CD4-positive, alpha-beta T cell treated with Interleukin-6 for 4 hours (primary cell): ENCODE measurements at regions not wholly inside any gene's neighbourhood (a gene's known extent, or its start where the extent isn't known, plus 50 kb on each side); places are given as distances from the start of the nearest gene placed in this dataset.
"Not testable (repeated sequence)": the region's sequence is repeated elsewhere in the genome, so short reads cannot be mapped to it uniquely, and the experiment has no call there.

Source experiments
- DNase-seq: peaks from one replicate; pipeline ENCODE4 v3.0.0-alpha.2; 2020; ENCODE audit warnings: mixed read lengths

DNA sequence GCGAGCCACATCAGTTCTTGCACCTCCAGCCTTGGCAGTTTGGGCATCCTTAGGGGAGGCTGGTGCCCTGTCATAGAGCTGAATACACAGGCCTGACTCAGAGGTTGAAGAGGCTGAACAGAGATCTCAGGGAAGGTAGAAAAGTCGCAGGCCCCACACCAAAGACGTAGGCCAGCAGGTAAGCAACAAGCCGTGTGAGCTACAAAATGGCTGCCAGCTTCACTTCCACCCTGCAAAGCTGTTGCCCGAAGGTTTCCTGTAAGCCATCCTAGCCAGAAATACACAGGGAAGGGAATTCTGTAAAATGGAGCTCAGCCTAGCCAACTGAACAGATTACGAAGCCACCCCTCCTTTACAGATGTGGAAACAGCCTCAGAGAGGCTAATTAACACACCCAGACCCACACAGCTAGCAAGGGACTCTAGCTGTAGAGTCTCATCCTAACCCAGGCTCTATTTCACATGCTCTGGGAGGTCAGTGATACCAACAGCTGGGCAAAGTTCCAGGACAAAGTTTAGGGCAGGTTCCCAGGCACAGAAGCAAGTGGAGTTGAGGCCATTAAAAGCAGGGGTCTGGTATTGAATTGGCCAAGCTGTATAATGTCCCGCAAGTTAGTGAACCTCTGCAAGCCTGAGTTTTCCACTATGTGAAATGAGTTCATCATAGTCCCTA lies 66.3 kb upstream of the RASGRF1 start:
- DNase-seq, result no peak

DNA sequence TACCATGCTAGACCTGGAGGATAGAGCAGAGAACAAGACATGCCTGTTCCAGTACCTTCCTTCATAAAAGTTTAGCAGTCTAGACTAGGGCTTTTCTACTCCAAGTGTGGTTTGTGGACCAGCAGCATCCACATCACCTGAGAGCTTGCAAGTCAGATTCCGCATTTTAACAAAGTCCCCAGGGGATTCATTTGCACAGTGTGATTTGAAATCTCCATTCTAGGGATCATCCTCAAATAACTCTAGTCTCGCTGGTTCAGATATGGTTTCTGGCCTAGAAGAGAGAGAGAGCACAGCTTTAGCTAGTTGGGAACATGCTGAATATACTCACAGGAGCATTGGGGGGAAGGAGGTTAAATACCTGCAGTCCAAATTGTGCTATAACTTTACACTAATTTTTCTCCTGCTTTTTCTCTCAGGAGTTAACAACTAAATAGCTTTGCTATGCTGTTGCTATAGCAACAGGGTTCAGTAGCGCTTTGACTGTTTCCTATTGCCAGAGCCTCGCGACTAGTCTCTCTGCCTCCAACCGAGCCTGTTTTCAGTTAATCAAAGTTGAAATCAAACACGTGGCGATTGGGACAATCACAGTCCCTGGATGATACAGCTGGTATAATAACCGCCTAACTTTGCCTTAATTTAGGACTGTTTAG lies 64.0 kb upstream of the RASGRF1 start:
- no peak for DNase-seq

DNA sequence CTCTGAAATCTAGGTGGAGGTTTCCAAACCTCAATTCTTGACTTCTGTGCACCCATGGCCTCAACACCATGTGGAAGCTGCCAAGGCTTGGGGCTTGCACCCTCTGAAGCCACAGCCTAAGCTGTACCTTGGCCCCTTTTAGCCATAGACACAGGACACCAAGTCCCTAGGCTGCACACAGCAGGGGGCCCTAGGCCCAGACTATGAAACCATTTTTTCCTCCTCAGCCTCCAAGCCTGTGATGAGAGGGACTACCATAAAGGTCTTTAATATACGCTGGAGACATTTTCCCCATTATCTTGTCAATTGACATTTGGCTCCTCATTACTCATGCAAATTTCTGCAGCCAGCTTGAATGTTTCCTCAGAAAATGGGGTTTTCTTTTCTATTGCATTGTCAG lies 53.7 kb upstream of the RASGRF1 start:
- DNase-seq, result not testable (repeated sequence)

DNA sequence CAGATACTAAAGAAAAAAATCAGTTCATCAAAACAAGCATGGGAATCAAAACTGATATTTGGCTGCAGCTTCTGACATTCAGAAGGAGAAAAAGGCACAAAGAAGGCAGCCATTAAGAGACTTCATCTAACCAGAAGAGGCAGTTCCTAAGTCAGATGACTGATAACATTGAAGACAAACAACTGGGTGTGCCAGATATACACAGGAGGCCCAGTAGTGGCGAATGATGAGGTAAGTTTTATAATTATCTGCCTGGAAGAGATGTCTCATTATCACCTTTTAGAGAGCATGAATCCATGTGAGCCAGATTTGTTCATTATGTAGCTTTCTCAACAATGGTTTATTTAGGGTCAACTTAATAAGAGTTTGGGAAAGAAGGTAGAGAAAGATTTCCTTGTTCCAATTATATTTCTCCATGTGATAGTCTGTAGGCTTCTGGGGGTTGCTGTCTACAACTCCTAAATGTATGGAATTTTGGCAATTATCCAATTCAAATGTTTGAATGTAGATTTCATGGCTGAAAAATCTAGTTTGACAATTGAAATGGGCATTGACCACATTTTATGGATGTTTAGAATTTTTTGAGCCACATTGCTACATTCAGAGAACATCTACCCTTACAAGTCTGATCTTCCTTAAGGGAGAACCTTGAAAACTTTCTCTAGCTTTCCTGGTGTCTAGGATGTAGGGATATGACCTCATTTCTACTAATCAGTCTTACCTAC lies 50.4 kb upstream of the RASGRF1 start:
- no peak for DNase-seq
